ENCODE measurements at regions not wholly inside any gene's neighbourhood (a gene's known extent, or its start where the extent isn't known, plus 50 kb on each side); places are given as distances from the start of the nearest gene placed in this dataset.

DNA sequence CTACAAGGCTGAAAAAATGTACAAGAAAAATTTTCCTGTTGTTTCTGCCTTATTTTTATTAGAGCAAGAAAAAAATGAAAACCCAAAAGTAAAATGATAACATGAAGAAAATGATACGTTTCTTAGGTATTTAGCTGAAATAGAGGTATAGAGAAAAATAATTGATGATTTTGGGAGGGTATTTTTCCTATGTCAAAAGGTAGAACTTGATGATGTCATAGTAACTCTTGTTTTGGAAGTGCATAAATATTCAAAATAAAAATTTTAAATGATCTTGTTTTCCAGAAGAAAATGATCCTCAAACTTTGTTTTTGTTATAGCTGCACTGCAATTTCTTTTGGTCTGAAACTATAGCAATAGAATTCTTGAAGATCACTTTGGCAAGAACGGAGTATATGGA lies 608.8 kb upstream of the BOD1L1 start:
- Histone ChIP-seq H3K36me3 (ENCODE audit: control insufficient read depth, insufficient read depth, low read length) (no peaks in the 10 kb centered on the region), H3K4me3 (ENCODE audit: low read depth, low read length) (no peak overlapping the region), H3K27me3 (ENCODE audit: control insufficient read depth, insufficient read depth, low read length) (no peaks in the 10 kb centered on the region), H3K9ac (no peak overlapping the region), H2AFZ (no peak overlapping the region), H3K27ac (no peak overlapping the region), H3K4me1 (no peaks in the 10 kb centered on the region), H3K4me2 (ENCODE audit: low read length) (no peak overlapping the region), H3K79me2 (no peaks in the 10 kb centered on the region), H3K9me3 (ENCODE audit: control insufficient read depth, low read length) (no peaks in the 10 kb centered on the region)
- TF ChIP-seq, protein P1, sequence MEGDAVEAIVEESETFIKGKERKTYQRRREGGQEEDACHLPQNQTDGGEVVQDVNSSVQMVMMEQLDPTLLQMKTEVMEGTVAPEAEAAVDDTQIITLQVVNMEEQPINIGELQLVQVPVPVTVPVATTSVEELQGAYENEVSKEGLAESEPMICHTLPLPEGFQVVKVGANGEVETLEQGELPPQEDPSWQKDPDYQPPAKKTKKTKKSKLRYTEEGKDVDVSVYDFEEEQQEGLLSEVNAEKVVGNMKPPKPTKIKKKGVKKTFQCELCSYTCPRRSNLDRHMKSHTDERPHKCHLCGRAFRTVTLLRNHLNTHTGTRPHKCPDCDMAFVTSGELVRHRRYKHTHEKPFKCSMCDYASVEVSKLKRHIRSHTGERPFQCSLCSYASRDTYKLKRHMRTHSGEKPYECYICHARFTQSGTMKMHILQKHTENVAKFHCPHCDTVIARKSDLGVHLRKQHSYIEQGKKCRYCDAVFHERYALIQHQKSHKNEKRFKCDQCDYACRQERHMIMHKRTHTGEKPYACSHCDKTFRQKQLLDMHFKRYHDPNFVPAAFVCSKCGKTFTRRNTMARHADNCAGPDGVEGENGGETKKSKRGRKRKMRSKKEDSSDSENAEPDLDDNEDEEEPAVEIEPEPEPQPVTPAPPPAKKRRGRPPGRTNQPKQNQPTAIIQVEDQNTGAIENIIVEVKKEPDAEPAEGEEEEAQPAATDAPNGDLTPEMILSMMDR (IDR thresholded peaks at IDR 0.05) = no peak

DNA sequence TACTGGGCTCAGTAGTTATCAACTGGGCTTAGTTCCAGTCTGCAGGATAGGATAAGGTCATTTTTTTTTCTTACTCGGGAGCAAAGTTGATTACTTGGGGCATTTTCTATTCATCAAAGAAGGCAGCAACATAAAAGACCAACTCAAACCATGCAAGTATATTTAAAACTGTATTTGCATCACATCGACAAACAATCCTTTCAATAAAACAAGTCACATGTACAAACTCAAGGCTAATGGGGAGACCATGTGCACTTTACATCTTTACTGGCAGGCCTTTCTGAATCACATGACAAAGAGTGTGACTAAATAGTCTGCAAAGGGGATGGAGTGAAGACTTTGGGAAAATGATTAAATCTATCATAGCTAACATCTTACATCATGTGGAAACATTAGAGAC lies 610.4 kb upstream of the BOD1L1 start:
- Histone ChIP-seq H3K36me3 (ENCODE audit: control insufficient read depth, insufficient read depth, low read length) (no peaks in the 10 kb centered on the region), H3K27ac (no peak overlapping the region), H3K27me3 (ENCODE audit: control insufficient read depth, insufficient read depth, low read length) (no peaks in the 10 kb centered on the region), H3K79me2 (no peaks in the 10 kb centered on the region), H3K9me3 (ENCODE audit: control insufficient read depth, low read length) (no peaks in the 10 kb centered on the region), H3K4me3 (ENCODE audit: low read depth, low read length) (no peak overlapping the region), H3K4me2 (ENCODE audit: low read length) (no peak overlapping the region), H3K9ac (no peak overlapping the region), H3K4me1 (no peaks in the 10 kb centered on the region), H2AFZ (no peak overlapping the region)
- TF ChIP-seq, protein P1 (IDR thresholded peaks at IDR 0.05) = no peak

DNA sequence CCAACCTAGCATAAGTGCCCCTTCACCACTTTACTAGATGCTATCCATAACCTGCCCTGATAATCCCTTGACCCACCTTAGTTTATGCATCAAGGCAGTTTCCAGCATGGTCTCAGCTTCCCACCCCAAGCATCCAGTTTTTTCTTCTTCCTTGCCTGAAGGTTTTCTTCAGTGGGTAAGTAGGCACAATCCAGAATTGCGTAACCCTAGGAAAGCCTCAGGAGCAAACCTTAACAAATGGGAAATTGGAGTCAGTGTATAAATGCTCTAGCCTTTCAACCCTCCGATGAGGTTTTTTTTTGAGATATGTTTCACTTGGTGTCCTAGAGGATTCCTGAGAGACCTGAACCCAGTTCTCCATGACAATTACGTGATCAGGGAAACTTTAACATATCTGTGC lies 614.0 kb upstream of the BOD1L1 start:
- H3K4me2 ChIP-seq (ENCODE audit: low read length) = no peak overlapping the region
- H3K9ac ChIP-seq = no peak overlapping the region
- H3K9me3 ChIP-seq (ENCODE audit: control insufficient read depth, low read length) = no peaks in the 10 kb centered on the region
- no peaks in the 10 kb centered on the region for H3K36me3 ChIP-seq (ENCODE audit: control insufficient read depth, insufficient read depth, low read length)
- H3K79me2 ChIP-seq = no peaks in the 10 kb centered on the region
- no peaks in the 10 kb centered on the region for H3K4me1 ChIP-seq
- no peaks in the 10 kb centered on the region for H3K27me3 ChIP-seq (ENCODE audit: control insufficient read depth, insufficient read depth, low read length)
- TF ChIP-seq, protein P1 (IDR thresholded peaks at IDR 0.05) = no peak
- H2AFZ ChIP-seq = no peak overlapping the region
- no peak overlapping the region for H3K27ac ChIP-seq
- H3K4me3 ChIP-seq (ENCODE audit: low read depth, low read length) = no peak overlapping the region

DNA sequence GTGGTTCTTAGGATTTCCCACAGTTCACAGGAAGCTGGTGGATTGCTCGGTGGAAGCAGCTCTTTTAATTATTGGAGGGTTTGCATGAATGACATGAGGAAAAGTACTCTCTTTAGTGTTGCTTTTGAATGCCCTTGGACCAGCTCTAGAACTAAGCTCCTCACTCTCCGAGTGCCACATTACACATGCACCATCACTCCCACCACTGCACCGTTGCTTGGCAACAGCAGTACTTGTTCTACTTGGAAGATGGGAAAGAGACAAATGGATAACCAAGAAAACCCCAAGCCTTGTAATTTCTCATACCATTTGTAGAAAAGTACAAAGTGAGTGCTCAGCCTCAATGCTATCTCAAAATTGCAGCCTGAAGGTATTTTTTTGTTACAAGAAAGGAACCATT lies 620.2 kb upstream of the BOD1L1 start:
- TF ChIP-seq, protein P1 (IDR thresholded peaks at IDR 0.05) = no peak
- Histone ChIP-seq H3K9ac (no peak overlapping the region), H3K4me2 (ENCODE audit: low read length) (no peak overlapping the region), H3K36me3 (ENCODE audit: control insufficient read depth, insufficient read depth, low read length) (no peaks in the 10 kb centered on the region), H3K4me3 (ENCODE audit: low read depth, low read length) (no peak overlapping the region), H2AFZ (no peak overlapping the region), H3K9me3 (ENCODE audit: control insufficient read depth, low read length) (no peaks in the 10 kb centered on the region), H3K27ac (no peak overlapping the region), H3K27me3 (ENCODE audit: control insufficient read depth, insufficient read depth, low read length) (no peaks in the 10 kb centered on the region), H3K4me1 (no peaks in the 10 kb centered on the region), H3K79me2 (no peaks in the 10 kb centered on the region)

DNA sequence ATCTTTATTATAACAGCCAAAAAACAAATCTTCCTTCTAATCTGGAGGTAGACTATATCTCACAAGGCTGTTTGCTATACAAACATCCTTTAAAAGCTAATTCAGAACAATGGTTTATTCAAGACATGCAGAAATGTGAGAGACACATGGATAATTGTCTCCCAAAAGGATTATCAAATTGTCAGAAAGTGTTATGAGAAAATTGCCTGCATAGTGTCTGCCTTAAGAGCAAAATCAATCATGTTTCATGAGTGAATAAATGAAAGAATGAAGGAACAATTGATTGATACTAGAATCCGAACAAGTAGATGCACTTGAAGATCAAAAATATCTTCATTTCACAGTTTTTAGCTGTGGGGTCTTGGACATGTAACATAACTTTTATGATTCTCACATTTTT lies 621.7 kb upstream of the BOD1L1 start:
- Histone ChIP-seq H3K9ac (no peak overlapping the region), H3K4me3 (ENCODE audit: low read depth, low read length) (no peak overlapping the region), H3K27me3 (ENCODE audit: control insufficient read depth, insufficient read depth, low read length) (no peaks in the 10 kb centered on the region), H3K4me1 (no peaks in the 10 kb centered on the region), H2AFZ (no peak overlapping the region), H3K79me2 (no peaks in the 10 kb centered on the region), H3K27ac (no peak overlapping the region), H3K36me3 (ENCODE audit: control insufficient read depth, insufficient read depth, low read length) (no peaks in the 10 kb centered on the region), H3K4me2 (ENCODE audit: low read length) (no peak overlapping the region), H3K9me3 (ENCODE audit: control insufficient read depth, low read length) (no peaks in the 10 kb centered on the region)
- TF ChIP-seq, protein P1 (IDR thresholded peaks at IDR 0.05) = no peak
